ENCODE measurements at regions not wholly inside any gene's neighbourhood (a gene's known extent, or its start where the extent isn't known, plus 50 kb on each side); places are given as distances from the start of the nearest gene placed in this dataset.

GRCh38 chr10:29158066-29158465 lies 130.8 kb upstream of the LYZL1 start:
- no peak overlapping the region for H3K27ac ChIP-seq (ENCODE audit: low read depth, low read length, poor library complexity, severe bottlenecking)
- peak; percentile 67 for DNase-seq (ENCODE audit: low spot score)
- H3K4me1 ChIP-seq (ENCODE audit: insufficient read depth, low read length, poor library complexity, severe bottlenecking): peaks cover 17% of the 10 kb centered on the region
- no TSS peak for BruUV-seq (replicated peaks)
- POLR2A ChIA-PET (ENCODE audit: low non-redundant PET): no interaction called here
- TF ChIP-seq CTCF (conservative IDR thresholded peaks at IDR 0.05; ENCODE audit: low read depth, low read length) (no peak), EZH2 (IDR thresholded peaks at IDR 0.05; ENCODE audit: borderline replicate concordance, low read depth, low read length, poor library complexity, severe bottlenecking) (no peak)
- no peaks in the 10 kb centered on the region for H3K9me3 ChIP-seq (ENCODE audit: low read depth, low read length, poor library complexity, severe bottlenecking)
- intact Hi-C loops (cut with micrococcal nuclease; ENCODE audit: unreplicated experiment): no loop called here
- H3K4me3 ChIP-seq (ENCODE audit: low read depth, low read length, poor library complexity, severe bottlenecking): no peak overlapping the region
- H3K36me3 ChIP-seq (ENCODE audit: insufficient read depth, low read length, poor library complexity, severe bottlenecking): no peaks in the 10 kb centered on the region
- CTCF ChIA-PET: no interaction called here
- H3K27me3 ChIP-seq (replicated peaks; ENCODE audit: insufficient read depth, low read depth, low read length, poor library complexity): no peaks in the 10 kb centered on the region

- TF ChIP-seq EZH2 (IDR thresholded peaks at IDR 0.05; ENCODE audit: borderline replicate concordance, low read depth, low read length, poor library complexity, severe bottlenecking): no peak
- no peak for TF ChIP-seq CTCF (conservative IDR thresholded peaks at IDR 0.05; ENCODE audit: low read depth, low read length)
- CTCF ChIA-PET: no interaction called here
- no TSS peak for BruUV-seq (replicated peaks)
- Histone ChIP-seq H3K4me1 (ENCODE audit: insufficient read depth, low read length, poor library complexity, severe bottlenecking) (peaks cover 17% of the 10 kb centered on the region), H3K36me3 (ENCODE audit: insufficient read depth, low read length, poor library complexity, severe bottlenecking) (no peaks in the 10 kb centered on the region), H3K27me3 (replicated peaks; ENCODE audit: insufficient read depth, low read depth, low read length, poor library complexity) (no peaks in the 10 kb centered on the region), H3K27ac (ENCODE audit: low read depth, low read length, poor library complexity, severe bottlenecking) (no peak overlapping the region), H3K9me3 (ENCODE audit: low read depth, low read length, poor library complexity, severe bottlenecking) (peaks cover 4% of the 10 kb centered on the region), H3K4me3 (ENCODE audit: low read depth, low read length, poor library complexity, severe bottlenecking) (no peak overlapping the region)
- no peak for DNase-seq (ENCODE audit: low spot score)
- intact Hi-C loops (cut with micrococcal nuclease; ENCODE audit: unreplicated experiment): no loop called here
- POLR2A ChIA-PET (ENCODE audit: low non-redundant PET): no interaction called here
Observed at GRCh38 chr10:29160150-29160617, 128.7 kb upstream of the LYZL1 start.

GRCh38 chr10:29163746-29164145 lies 125.1 kb upstream of the LYZL1 start:
- DNase-seq (ENCODE audit: low spot score): no peak
- TF ChIP-seq EZH2 (IDR thresholded peaks at IDR 0.05; ENCODE audit: borderline replicate concordance, low read depth, low read length, poor library complexity, severe bottlenecking) (no peak), CTCF (conservative IDR thresholded peaks at IDR 0.05; ENCODE audit: low read depth, low read length) (no peak)
- Histone ChIP-seq H3K9me3 (ENCODE audit: low read depth, low read length, poor library complexity, severe bottlenecking) (peaks cover 22% of the 10 kb centered on the region), H3K27me3 (replicated peaks; ENCODE audit: insufficient read depth, low read depth, low read length, poor library complexity) (no peaks in the 10 kb centered on the region), H3K4me3 (ENCODE audit: low read depth, low read length, poor library complexity, severe bottlenecking) (no peak overlapping the region), H3K27ac (ENCODE audit: low read depth, low read length, poor library complexity, severe bottlenecking) (no peak overlapping the region), H3K4me1 (ENCODE audit: insufficient read depth, low read length, poor library complexity, severe bottlenecking) (peaks cover 4% of the 10 kb centered on the region), H3K36me3 (ENCODE audit: insufficient read depth, low read length, poor library complexity, severe bottlenecking) (no peaks in the 10 kb centered on the region)
- intact Hi-C loops (cut with micrococcal nuclease; ENCODE audit: unreplicated experiment): no loop called here
- ChIA-PET CTCF (no interaction called here), POLR2A (ENCODE audit: low non-redundant PET) (interaction anchor here (0.5 kb wide), 1 partner anchor 613 kb away, joined by 5 read pairs; no protein-coding TSS in a partner anchor)
- BruUV-seq (replicated peaks): no TSS peak

Measured in A673 (cell line).